Suppressor macrophage (primary cell): ENCODE measurements at regions not wholly inside any gene's neighbourhood (a gene's known extent, or its start where the extent isn't known, plus 50 kb on each side); places are given as distances from the start of the nearest gene placed in this dataset.
"Not testable (repeated sequence)": the region's sequence is repeated elsewhere in the genome, so short reads cannot be mapped to it uniquely, and the experiment has no call there.

Experiments used
- DNase-seq, 4 experiments: peaks; one replicate each; pipeline ENCODE4 v3.0.0-alpha.2; 2020 to 2022

GRCh38 chr12:71299541-71300376 is 139.8 kb upstream of the LGR5 start:
- no peak for DNase-seq

- DNase-seq = no peak
These were observed 140.1 kb upstream of the TSPAN8 start for GRCh38 chr12:71297930-71298329.

- DNase-seq = no peak
These were observed 138.2 kb upstream of the TSPAN8 start for GRCh38 chr12:71295953-71296352.

- no peak for DNase-seq
These were observed 133.9 kb upstream of the TSPAN8 start for GRCh38 chr12:71291746-71292145.

- DNase-seq = no peak
These were observed 126.1 kb upstream of the TSPAN8 start for GRCh38 chr12:71283883-71284282.

- no peak for DNase-seq
These were observed 125.1 kb upstream of the TSPAN8 start for GRCh38 chr12:71282925-71283324.

- DNase-seq = no peak
These were observed 124.2 kb upstream of the TSPAN8 start for GRCh38 chr12:71282020-71282419.

GRCh38 chr12:71281425-71281824 is 123.6 kb upstream of the TSPAN8 start:
- DNase-seq = no peak

- no peak for DNase-seq
These were observed 120.1 kb upstream of the TSPAN8 start for GRCh38 chr12:71277866-71278265.

- no peak for DNase-seq
These were observed 118.7 kb upstream of the TSPAN8 start for GRCh38 chr12:71276541-71276940.

- DNase-seq = not testable (repeated sequence)
These were observed 113.0 kb upstream of the TSPAN8 start for GRCh38 chr12:71270794-71271193.

- no peak for DNase-seq
These were observed 112.3 kb upstream of the TSPAN8 start for GRCh38 chr12:71270057-71270456.

- DNase-seq = no peak
These were observed 111.4 kb upstream of the TSPAN8 start for GRCh38 chr12:71269281-71269598.

- DNase-seq = no peak
These were observed 110.9 kb upstream of the TSPAN8 start for GRCh38 chr12:71268598-71269280.

- DNase-seq = no peak
These were observed 108.8 kb upstream of the TSPAN8 start for GRCh38 chr12:71266606-71267005.

GRCh38 chr12:71265731-71266130 is 107.9 kb upstream of the TSPAN8 start:
- not testable (repeated sequence) for DNase-seq

GRCh38 chr12:71262466-71262865 is 104.7 kb upstream of the TSPAN8 start:
- no peak for DNase-seq

GRCh38 chr12:71252473-71252872 is 94.7 kb upstream of the TSPAN8 start:
- DNase-seq = no peak

GRCh38 chr12:71250166-71250565 is 92.4 kb upstream of the TSPAN8 start:
- no peak for DNase-seq

GRCh38 chr12:71243370-71243769 is 85.6 kb upstream of the TSPAN8 start:
- DNase-seq = no peak

- no peak for DNase-seq
These were observed 84.7 kb upstream of the TSPAN8 start for GRCh38 chr12:71242511-71242910.

GRCh38 chr12:71240946-71241345 is 83.1 kb upstream of the TSPAN8 start:
- no peak for DNase-seq

- no peak for DNase-seq
These were observed 81.9 kb upstream of the TSPAN8 start for GRCh38 chr12:71239731-71240130.

GRCh38 chr12:71237128-71237527 is 79.3 kb upstream of the TSPAN8 start:
- no peak for DNase-seq
